ENCODE measurements at regions not wholly inside any gene's neighbourhood (a gene's known extent, or its start where the extent isn't known, plus 50 kb on each side); places are given as distances from the start of the nearest gene placed in this dataset.
"Not testable (repeated sequence)": the region's sequence is repeated elsewhere in the genome, so short reads cannot be mapped to it uniquely, and the experiment has no call there.

DNA sequence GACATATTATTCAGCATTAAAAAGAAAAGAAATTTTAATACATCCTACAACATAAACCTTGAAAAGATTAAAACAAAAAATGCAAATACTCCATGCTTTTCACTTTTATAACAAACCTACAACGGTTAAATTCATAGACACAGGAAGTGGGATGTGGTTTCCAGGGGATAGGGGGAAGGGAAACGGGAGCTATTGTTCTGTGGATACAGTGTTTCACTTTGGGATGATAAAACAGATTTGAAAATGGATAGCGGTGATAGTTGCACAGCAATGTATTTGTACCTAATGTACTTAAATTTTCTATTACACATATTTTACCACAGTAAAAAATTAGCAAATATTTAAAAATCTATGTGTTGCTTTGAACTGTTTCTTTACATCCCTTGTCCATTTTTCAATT is 368.0 kb downstream of the CDY2B start:
- H3K9me3 ChIP-seq (ENCODE audit: control insufficient read depth, low read length); H3K27ac ChIP-seq (ENCODE audit: low read length); intact Hi-C loops (cut with DNase I); H3K4me3 ChIP-seq (ENCODE audit: low read length); ATAC-seq; H3K4me1 ChIP-seq (ENCODE audit: control insufficient read depth, insufficient read depth, low read length); H3K27me3 ChIP-seq (ENCODE audit: control insufficient read depth, insufficient read depth); DNase-seq: not testable (repeated sequence)
- WGBS, result no CpG with 5 or more reads among the region's 3 CpGs

DNA sequence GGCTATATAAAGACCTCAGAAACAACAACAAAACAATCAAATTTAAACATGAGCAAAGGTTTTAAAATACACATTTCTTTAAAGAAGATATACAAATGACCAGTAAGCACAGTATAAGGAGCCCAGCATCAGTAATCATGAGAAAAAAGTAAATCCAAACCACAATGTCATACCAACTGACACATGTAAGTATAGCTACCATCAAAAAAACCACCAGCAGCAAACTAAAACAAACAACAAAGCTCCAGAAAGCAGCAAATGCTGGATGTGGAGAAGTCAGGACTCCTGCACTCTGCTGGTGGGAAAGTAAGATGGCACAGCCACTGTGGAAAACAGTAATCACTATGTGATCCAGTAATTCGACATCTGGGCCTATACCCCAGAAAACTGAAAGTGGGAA is 368.5 kb downstream of the CDY2B start:
- H3K9me3 ChIP-seq (ENCODE audit: control insufficient read depth, low read length); DNase-seq; ATAC-seq; H3K4me1 ChIP-seq (ENCODE audit: control insufficient read depth, insufficient read depth, low read length); H3K27me3 ChIP-seq (ENCODE audit: control insufficient read depth, insufficient read depth); H3K27ac ChIP-seq (ENCODE audit: low read length); H3K4me3 ChIP-seq (ENCODE audit: low read length); intact Hi-C loops (cut with DNase I): not testable (repeated sequence)
- no CpG with 5 or more reads among the region's 1 CpG for WGBS

DNA sequence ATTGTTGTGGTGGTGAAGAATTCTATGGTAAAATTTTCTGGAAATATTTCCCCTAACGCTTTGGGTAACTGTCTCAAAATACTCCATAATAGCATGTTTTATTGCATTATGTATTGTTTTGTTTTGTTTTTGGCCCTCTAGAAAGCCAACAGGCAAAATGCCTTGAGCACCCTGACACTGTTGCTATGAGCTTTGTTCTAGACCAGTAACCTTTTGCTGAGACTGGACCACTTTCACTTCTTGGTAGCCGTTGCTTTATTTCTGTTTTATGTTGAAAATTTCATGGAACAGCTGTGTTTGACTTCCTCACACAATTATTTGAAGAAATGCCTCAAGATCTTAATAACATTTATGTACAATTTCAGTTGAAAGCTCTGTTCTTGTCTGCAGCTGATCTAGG is 374.2 kb downstream of the CDY2B start:
- DNase-seq; H3K9me3 ChIP-seq (ENCODE audit: control insufficient read depth, low read length); H3K4me3 ChIP-seq (ENCODE audit: low read length); ATAC-seq; H3K27me3 ChIP-seq (ENCODE audit: control insufficient read depth, insufficient read depth); H3K4me1 ChIP-seq (ENCODE audit: control insufficient read depth, insufficient read depth, low read length); H3K27ac ChIP-seq (ENCODE audit: low read length); intact Hi-C loops (cut with DNase I): not testable (repeated sequence)
- WGBS, result no CpG with 5 or more reads among the region's 2 CpGs

DNA sequence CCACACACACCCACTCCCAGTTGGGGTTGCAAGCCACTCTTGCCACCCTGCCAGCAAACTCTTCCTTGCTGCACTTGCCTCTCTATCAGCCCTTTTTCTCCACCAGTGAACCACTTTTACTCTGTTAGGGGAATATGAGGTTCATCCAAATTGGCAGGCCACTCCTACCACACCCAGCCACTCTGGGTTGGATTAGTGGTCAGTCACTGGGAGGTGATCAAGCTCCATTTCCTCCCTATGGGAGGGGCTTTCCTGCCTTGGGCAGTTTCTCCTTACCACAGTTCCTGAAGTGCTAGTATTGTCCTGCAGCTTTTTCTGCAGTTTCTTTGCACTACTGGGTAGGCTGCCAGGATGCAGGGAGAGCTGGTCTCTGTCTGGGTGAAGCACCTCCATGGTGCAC is 395.3 kb downstream of the CDY2B start:
- H3K27ac ChIP-seq (ENCODE audit: low read length); H3K4me1 ChIP-seq (ENCODE audit: control insufficient read depth, insufficient read depth, low read length); H3K4me3 ChIP-seq (ENCODE audit: low read length); DNase-seq; ATAC-seq; intact Hi-C loops (cut with DNase I); H3K9me3 ChIP-seq (ENCODE audit: control insufficient read depth, low read length); H3K27me3 ChIP-seq (ENCODE audit: control insufficient read depth, insufficient read depth): not testable (repeated sequence)

DNA sequence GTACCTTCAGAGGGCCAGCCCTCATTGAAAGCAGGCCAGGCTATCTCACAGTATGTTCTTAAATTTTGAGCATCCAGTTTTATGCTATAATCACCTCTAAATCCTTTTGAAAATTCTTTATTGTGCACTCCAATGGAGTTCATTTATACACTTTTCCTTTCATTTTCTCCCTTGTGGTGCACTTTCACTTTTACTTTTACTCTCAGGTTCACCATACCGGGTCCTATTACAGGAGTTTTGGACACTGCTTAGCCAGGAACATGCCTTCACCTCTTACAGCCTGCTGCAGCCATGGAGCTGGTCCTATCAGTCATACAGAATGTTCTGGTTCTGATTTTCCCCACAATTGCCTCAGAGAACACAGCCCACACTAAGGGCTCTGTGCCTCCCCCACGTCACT is 395.9 kb downstream of the CDY2B start:
- DNase-seq; ATAC-seq; H3K4me3 ChIP-seq (ENCODE audit: low read length); intact Hi-C loops (cut with DNase I); H3K4me1 ChIP-seq (ENCODE audit: control insufficient read depth, insufficient read depth, low read length); H3K9me3 ChIP-seq (ENCODE audit: control insufficient read depth, low read length); H3K27ac ChIP-seq (ENCODE audit: low read length); H3K27me3 ChIP-seq (ENCODE audit: control insufficient read depth, insufficient read depth): not testable (repeated sequence)
- no CpG with 5 or more reads among the region's 2 CpGs for WGBS

DNA sequence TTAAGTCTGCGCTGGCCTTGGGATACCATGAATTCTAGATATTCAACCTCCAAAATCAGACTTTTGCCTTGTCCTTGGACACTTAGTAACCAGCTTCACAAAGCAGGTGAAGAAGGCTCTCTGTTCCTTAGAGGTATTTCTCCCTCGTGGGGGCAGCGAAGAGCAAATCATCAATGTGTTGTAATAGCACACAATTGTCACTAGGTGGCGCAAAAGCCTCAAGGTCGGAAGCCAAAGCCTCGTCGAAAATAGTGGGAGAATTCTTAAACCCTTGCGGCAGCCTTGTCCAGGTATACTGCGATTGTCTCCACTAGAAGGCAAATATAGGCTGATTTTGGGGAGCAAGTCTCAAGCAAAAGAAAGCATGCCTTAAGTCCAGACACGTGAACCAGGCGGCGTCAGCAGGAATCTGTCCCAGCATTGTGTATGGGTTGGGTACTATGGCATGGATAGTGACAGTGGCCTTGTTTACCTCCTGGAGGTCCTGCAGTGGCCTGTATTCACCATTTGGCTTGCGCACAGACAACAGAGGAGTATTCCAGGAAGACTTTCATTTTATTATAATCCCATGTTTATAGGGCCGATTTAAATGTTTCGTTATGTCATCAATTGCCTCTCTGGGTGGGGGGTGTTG is 398.5 kb downstream of the CDY2B start:
- H3K4me1 ChIP-seq (ENCODE audit: control insufficient read depth, insufficient read depth, low read length); ATAC-seq; H3K27me3 ChIP-seq (ENCODE audit: control insufficient read depth, insufficient read depth); intact Hi-C loops (cut with DNase I); DNase-seq; H3K27ac ChIP-seq (ENCODE audit: low read length); H3K9me3 ChIP-seq (ENCODE audit: control insufficient read depth, low read length); H3K4me3 ChIP-seq (ENCODE audit: low read length): not testable (repeated sequence)
- no CpG with 5 or more reads among the region's 15 CpGs for WGBS

DNA sequence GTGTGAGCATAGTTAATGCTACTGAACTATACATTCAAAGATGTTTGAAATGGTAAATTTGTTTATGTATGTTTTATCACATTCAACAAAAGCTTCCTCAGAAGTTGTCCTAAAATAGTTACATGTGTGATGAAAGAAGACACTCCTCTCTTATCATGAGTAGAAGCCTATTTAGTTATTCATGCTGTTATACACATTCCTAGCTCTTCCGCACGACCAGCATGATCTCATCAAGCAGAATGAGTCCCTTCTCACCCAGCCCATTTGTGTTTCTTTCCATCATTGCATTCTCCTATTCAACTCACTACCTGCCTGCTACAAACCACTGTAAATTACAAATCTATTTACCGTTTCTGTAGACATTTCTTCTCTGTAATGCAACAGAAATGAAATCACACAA is 408.0 kb downstream of the CDY2B start:
- H3K9me3 ChIP-seq (ENCODE audit: control insufficient read depth, low read length); intact Hi-C loops (cut with DNase I); H3K4me1 ChIP-seq (ENCODE audit: control insufficient read depth, insufficient read depth, low read length); ATAC-seq; H3K27ac ChIP-seq (ENCODE audit: low read length); DNase-seq; H3K4me3 ChIP-seq (ENCODE audit: low read length); H3K27me3 ChIP-seq (ENCODE audit: control insufficient read depth, insufficient read depth): not testable (repeated sequence)
- WGBS, result no CpG with 5 or more reads among the region's 3 CpGs

DNA sequence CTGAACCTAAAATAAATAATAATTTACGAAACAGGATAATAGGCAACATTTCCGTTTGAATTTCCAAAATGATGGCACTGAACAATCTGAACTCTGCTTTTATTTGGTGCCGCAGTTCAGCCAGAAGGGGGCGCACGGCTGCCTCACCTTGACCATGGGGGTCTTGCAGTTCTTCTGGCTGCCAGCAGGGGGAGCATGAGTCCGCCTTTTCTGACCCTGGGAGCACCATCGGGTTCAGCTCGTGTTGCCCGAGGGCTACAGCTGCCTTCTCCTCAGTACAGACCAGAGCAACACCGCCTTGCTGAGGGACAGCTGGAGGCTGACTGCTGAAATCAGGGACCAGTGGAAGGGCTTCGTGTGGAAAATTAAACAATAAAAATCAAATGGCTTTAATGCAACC is 420.3 kb downstream of the CDY2B start:
- H3K4me3 ChIP-seq (ENCODE audit: low read length); H3K27ac ChIP-seq (ENCODE audit: low read length); H3K4me1 ChIP-seq (ENCODE audit: control insufficient read depth, insufficient read depth, low read length); H3K27me3 ChIP-seq (ENCODE audit: control insufficient read depth, insufficient read depth); ATAC-seq; H3K9me3 ChIP-seq (ENCODE audit: control insufficient read depth, low read length); DNase-seq; intact Hi-C loops (cut with DNase I): not testable (repeated sequence)
- no CpG with 5 or more reads among the region's 11 CpGs for WGBS

DNA sequence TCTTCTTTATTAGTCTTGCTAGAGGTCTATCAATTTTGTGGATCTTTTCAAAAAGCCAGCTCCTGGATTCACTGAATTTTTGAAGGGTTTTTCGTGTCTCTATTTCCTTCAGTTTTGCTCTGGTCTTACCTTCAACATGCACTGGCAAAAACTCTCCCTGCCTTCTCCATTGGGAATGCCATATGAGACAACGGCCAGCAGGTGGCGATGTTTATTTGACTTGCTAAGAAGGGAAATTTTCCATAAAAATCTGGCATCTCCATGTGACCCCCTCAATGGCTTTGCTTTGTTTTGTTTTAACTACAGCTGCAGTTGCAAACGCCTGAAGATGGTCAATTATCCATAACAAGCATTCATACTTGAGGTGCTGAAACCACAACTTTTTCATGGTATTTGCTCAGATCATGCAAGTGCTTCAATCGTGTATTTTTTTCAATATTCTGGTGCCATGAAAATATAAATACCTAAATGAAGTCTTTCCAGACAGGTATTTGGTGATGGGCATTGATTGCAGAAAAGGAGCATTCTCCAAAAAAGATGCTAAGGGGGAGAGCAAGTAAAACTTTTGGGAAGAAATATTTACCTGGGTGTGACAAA is 449.4 kb downstream of the CDY2B start:
- no peaks in the 10 kb centered on the region for H3K9me3 ChIP-seq (ENCODE audit: control insufficient read depth, low read length)
- intact Hi-C loops (cut with DNase I), result no loop called here
- no peaks in the 10 kb centered on the region for H3K27me3 ChIP-seq (ENCODE audit: control insufficient read depth, insufficient read depth)
- no peak overlapping the region for H3K27ac ChIP-seq (ENCODE audit: low read length)
- ATAC-seq (no peak), DNase-seq (no peak)
- WGBS, result 23% methylated on average over 5 of the region's 5 CpGs
- H3K4me1 ChIP-seq (ENCODE audit: control insufficient read depth, insufficient read depth, low read length), result no peaks in the 10 kb centered on the region
- H3K4me3 ChIP-seq (ENCODE audit: low read length), result no peak overlapping the region

DNA sequence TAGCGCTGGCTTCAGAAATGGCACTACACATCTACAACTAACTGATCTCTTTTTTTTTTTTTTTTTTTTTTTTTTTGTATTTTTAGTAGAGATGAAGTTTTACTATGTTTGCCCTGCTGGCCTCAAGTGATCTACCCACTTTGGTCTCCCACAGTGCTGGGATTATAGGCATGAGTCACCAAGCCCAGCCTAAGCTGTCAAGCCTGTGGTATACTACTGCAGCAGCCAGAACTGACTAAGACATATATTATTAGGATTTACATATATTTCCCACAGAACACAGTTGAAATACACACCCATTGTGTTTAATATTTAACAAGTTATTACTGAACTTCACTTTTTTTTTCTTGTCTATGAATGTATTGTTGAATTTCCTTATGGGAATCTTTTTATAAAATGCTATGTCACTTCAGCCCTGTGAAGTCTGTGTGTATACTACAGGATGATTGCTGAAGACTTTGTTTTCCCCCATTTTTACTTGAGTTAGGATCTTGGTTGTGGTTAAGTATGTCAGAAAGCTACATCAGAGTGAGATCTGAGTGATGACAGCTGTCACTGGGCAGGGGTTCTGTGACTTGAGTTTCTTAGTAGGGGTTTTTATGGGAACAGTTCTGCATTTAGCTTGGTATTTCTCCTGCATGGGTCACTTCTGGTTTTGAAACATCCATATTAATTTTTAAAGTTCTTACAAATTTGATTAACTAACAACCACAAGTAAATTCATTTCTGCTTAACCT is 481.5 kb downstream of the CDY2B start:
- no peaks in the 10 kb centered on the region for H3K27me3 ChIP-seq (ENCODE audit: control insufficient read depth, insufficient read depth)
- no peak overlapping the region for H3K27ac ChIP-seq (ENCODE audit: low read length)
- no peak overlapping the region for H3K4me3 ChIP-seq (ENCODE audit: low read length)
- 75% methylated on average over 1 of the region's 1 CpG for WGBS
- no peaks in the 10 kb centered on the region for H3K4me1 ChIP-seq (ENCODE audit: control insufficient read depth, insufficient read depth, low read length)
- no peak for DNase-seq
- H3K9me3 ChIP-seq (ENCODE audit: control insufficient read depth, low read length), result no peaks in the 10 kb centered on the region
- no peak for ATAC-seq
- intact Hi-C loops (cut with DNase I), result no loop called here

DNA sequence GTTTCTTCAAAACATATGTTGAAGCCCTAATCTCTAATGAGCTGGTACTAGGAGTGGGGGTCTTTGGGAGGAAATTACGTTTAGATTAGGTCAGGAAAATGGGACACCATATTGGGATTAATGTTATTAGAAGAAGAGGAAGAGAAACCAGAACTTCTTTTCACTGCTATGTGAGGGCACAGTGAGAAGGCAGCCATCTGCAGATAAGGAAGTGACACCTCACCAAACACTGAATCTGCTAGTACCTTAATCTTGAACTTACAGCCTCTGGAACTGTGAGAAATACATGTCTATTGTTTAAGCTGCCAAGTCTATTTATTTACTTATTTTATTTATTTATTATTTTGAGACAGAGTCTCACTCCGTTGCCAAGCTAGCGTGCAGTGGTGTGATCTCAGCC is 482.4 kb downstream of the CDY2B start:
- DNase-seq, result no peak
- Histone ChIP-seq H3K4me3 (ENCODE audit: low read length) (no peak overlapping the region), H3K9me3 (ENCODE audit: control insufficient read depth, low read length) (no peaks in the 10 kb centered on the region), H3K4me1 (ENCODE audit: control insufficient read depth, insufficient read depth, low read length) (no peaks in the 10 kb centered on the region), H3K27ac (ENCODE audit: low read length) (no peak overlapping the region), H3K27me3 (ENCODE audit: control insufficient read depth, insufficient read depth) (no peaks in the 10 kb centered on the region)
- intact Hi-C loops (cut with DNase I), result no loop called here
- WGBS, result 58% methylated on average over 3 of the region's 3 CpGs
- ATAC-seq, result no peak
